ENCODE measurements at regions not wholly inside any gene's neighbourhood (a gene's known extent, or its start where the extent isn't known, plus 50 kb on each side); places are given as distances from the start of the nearest gene placed in this dataset.

DNA sequence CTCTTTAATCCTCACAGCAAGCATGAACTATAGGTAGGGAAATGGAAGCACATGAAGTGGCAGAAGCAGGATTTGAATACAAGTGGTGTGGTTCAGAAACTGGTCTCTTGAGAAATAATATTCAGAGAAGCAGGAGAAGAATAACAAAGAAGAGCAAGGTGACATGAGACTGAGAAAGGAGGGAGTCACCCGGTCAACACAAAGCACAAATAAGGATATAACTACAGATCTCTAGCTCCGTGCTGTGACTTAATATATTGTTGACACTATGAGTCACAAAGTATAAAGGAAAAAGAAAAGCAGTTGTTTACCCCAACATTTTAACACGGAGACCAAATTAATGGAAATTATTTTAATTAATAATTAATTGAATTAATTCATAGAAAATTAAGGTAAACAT lies 204.5 kb downstream of the CPE start:
- no peak for DNase-seq
- H3K27me3 ChIP-seq = no peaks in the 10 kb centered on the region
- H3K27ac ChIP-seq = no peak overlapping the region
- intact Hi-C loops (cut with DNase I) = loop anchor here in 1 of 10 donors (10.0 kb wide), 1 partner anchor 201 kb away; no protein-coding TSS in a partner anchor
- TF ChIP-seq, protein P1, sequence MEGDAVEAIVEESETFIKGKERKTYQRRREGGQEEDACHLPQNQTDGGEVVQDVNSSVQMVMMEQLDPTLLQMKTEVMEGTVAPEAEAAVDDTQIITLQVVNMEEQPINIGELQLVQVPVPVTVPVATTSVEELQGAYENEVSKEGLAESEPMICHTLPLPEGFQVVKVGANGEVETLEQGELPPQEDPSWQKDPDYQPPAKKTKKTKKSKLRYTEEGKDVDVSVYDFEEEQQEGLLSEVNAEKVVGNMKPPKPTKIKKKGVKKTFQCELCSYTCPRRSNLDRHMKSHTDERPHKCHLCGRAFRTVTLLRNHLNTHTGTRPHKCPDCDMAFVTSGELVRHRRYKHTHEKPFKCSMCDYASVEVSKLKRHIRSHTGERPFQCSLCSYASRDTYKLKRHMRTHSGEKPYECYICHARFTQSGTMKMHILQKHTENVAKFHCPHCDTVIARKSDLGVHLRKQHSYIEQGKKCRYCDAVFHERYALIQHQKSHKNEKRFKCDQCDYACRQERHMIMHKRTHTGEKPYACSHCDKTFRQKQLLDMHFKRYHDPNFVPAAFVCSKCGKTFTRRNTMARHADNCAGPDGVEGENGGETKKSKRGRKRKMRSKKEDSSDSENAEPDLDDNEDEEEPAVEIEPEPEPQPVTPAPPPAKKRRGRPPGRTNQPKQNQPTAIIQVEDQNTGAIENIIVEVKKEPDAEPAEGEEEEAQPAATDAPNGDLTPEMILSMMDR (IDR thresholded peaks at IDR 0.05) = no peak
- no peak for TF ChIP-seq POLR2A (IDR thresholded peaks at IDR 0.05)
- H3K4me3 ChIP-seq = no peak overlapping the region
- H3K4me1 ChIP-seq = peaks cover 0 to 10% (median 0%) of the 10 kb centered on the region in 12 donors
- no peaks in the 10 kb centered on the region for H3K36me3 ChIP-seq
- peaks cover 0 to 6% (median 0%) of the 10 kb centered on the region in 12 donors for H3K9me3 ChIP-seq
- no peak for ATAC-seq
- WGBS, 4 donors = 91 to 96% (median 94%) methylated on average over 3 of the region's 3 CpGs

DNA sequence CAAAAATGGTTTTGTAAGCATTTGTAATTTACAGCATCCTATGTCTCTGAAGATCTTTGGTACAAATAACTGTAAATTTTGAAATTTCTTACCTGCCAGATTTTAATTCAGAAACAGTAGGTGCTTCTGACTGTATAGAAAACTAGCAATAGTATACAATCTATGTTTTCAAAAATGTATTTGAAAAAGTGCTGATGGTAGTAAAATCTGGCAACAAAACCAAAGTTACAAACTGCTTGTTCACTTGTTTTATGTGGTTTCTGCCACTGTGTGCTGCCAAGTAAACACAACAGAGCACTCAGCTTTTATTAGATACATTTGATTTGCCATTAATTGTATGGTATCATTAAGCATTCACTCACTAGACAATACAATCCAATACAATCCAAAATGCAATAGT lies 206.1 kb downstream of the CPE start:
- peaks cover 0 to 5% (median 0%) of the 10 kb centered on the region in 12 donors for H3K4me1 ChIP-seq
- H3K36me3 ChIP-seq = no peaks in the 10 kb centered on the region
- no peak for TF ChIP-seq POLR2A (IDR thresholded peaks at IDR 0.05)
- TF ChIP-seq, protein P1 (IDR thresholded peaks at IDR 0.05) = no peak
- intact Hi-C loops (cut with DNase I) = loop anchor here in 1 of 10 donors (10.0 kb wide), 1 partner anchor 200 kb away; no protein-coding TSS in a partner anchor
- no peaks in the 10 kb centered on the region for H3K27me3 ChIP-seq
- H3K4me3 ChIP-seq = no peak overlapping the region
- no peak overlapping the region for H3K27ac ChIP-seq
- peaks cover 0 to 6% (median 0%) of the 10 kb centered on the region in 12 donors for H3K9me3 ChIP-seq
- DNase-seq (no peak), ATAC-seq (no peak)

DNA sequence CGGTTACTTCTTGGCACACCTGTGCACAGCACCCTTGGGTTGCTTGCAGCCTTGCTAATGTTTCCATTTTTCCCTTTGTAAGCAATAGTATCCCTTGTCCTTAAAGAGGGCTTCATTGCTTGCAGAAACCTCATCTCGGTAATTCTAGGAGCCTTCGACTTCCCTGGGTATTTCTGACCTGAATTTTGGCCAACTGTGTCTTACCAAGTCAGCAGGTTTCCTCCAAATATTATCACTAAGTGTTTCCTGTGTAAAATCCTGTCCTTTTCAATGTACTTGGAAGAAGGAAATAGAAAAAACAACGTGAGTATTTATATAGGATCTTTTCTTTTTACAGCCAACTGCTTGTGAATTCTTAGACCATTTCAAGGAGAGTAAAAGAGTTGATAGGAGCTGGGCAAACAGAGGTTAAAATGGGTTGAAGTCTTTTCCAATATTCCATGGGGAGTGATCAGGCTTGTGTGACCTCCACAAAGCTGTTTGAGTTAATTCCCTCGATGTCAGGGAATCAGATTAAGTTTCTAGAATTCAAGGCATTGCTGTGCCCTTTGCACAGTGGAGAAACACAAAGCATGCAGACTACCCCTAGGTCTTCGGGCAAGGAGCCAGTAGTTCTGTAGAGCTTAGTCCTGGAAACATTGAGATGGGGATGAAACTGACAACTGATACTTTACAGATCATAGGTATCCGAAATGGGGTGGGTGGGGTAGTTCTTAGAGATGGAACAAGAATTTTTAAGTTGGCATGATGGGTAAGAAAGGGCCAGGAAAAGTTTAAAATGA lies 209.9 kb downstream of the CPE start:
- intact Hi-C loops (cut with DNase I) = loop anchor here in 1 of 10 donors (10.0 kb wide), 1 partner anchor 196 kb away; no protein-coding TSS in a partner anchor
- Histone ChIP-seq H3K4me3 (no peak overlapping the region), H3K27ac (no peak overlapping the region), H3K27me3 (no peaks in the 10 kb centered on the region), H3K9me3 (peaks cover 0 to 6% (median 0%) of the 10 kb centered on the region in 12 donors), H3K4me1 (no peaks in the 10 kb centered on the region), H3K36me3 (no peaks in the 10 kb centered on the region)
- 45 to 50% (median 49%) methylated on average over 7 of the region's 7 CpGs for WGBS, 4 donors
- TF ChIP-seq, protein P1 (IDR thresholded peaks at IDR 0.05) = no peak
- no peak for TF ChIP-seq POLR2A (IDR thresholded peaks at IDR 0.05)
- peak in 1 of 4 donors; percentile 29 for ATAC-seq
- DNase-seq = no peak

DNA sequence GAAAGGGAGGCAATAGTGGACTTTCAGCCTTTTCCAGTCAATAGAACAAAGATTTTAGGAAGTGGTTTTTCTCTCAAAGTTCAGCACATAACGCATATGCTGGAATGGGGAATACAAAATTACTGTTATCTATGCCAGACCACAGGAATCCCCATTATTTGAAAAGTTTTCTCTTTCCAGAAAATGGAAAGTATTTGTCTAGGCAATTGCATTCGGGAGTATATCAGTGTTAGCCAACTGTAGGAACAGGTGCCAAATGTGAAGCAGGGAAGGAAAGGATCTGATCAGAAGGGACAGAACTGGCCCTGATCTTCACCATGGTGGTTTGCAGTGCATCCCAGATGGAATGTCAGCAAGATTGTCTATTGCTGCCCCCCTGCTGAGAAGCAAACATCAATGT lies 213.6 kb downstream of the CPE start:
- Histone ChIP-seq H3K4me3 (no peak overlapping the region), H3K9me3 (no peaks in the 10 kb centered on the region), H3K36me3 (no peaks in the 10 kb centered on the region), H3K4me1 (no peaks in the 10 kb centered on the region), H3K27me3 (no peaks in the 10 kb centered on the region), H3K27ac (no peak overlapping the region)
- TF ChIP-seq, protein P1 (IDR thresholded peaks at IDR 0.05) = no peak
- TF ChIP-seq POLR2A (IDR thresholded peaks at IDR 0.05) = no peak
- DNase-seq (no peak), ATAC-seq (no peak)
- WGBS, 4 donors = 59 to 79% (median 61%) methylated on average over 2 of the region's 2 CpGs
- intact Hi-C loops (cut with DNase I) = no loop called here

All from heart left ventricle (tissue), 16 donors.